Neural progenitor cell (in vitro differentiated cells): ENCODE measurements at regions not wholly inside any gene's neighbourhood (a gene's known extent, or its start where the extent isn't known, plus 50 kb on each side); places are given as distances from the start of the nearest gene placed in this dataset.

Experiments
- EZH2 ChIP-seq: fragments of 200-600 bp; sonication (generic); IDR thresholded peaks from 2 replicates; pipeline ENCODE4 v1.6.1; 2017; ENCODE audit warnings: antibody characterized with exemption, mild to moderate bottlenecking, moderate library complexity
- EZH2phosphoT487 ChIP-seq: fragments of 200-600 bp; sonication (generic); IDR thresholded peaks from 2 replicates; pipeline ENCODE4 v1.6.1; 2017; ENCODE audit warnings: antibody characterized with exemption
- TF ChIP-seq, protein P1 (sequence below): fragments of 200-600 bp; sonication (generic); IDR thresholded peaks from 2 replicates; pipeline ENCODE4 v1.5.1; 2017; ENCODE audit warnings: antibody characterized with exemption, mild to moderate bottlenecking

GRCh38 chr6:80643881-80644280 lies 537.4 kb downstream of the BCKDHB start:
- TF ChIP-seq, protein P1, sequence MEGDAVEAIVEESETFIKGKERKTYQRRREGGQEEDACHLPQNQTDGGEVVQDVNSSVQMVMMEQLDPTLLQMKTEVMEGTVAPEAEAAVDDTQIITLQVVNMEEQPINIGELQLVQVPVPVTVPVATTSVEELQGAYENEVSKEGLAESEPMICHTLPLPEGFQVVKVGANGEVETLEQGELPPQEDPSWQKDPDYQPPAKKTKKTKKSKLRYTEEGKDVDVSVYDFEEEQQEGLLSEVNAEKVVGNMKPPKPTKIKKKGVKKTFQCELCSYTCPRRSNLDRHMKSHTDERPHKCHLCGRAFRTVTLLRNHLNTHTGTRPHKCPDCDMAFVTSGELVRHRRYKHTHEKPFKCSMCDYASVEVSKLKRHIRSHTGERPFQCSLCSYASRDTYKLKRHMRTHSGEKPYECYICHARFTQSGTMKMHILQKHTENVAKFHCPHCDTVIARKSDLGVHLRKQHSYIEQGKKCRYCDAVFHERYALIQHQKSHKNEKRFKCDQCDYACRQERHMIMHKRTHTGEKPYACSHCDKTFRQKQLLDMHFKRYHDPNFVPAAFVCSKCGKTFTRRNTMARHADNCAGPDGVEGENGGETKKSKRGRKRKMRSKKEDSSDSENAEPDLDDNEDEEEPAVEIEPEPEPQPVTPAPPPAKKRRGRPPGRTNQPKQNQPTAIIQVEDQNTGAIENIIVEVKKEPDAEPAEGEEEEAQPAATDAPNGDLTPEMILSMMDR, result no peak
- no peak for TF ChIP-seq EZH2phosphoT487
- TF ChIP-seq EZH2, result no peak
